Ovary (tissue), 7 donors: ENCODE measurements at regions not wholly inside any gene's neighbourhood (a gene's known extent, or its start where the extent isn't known, plus 50 kb on each side); places are given as distances from the start of the nearest gene placed in this dataset.

Experiments
- DNase-seq, 5 donors: peaks; one replicate each; pipeline ENCODE4 v3.0.0-alpha.2; 2019 to 2020
- H3K27ac ChIP-seq, 2 donors: fragments of 200-600 bp; one replicate each; pipeline versions ENCODE4 v1.5.1 to v1.8.0; 2019 to 2022
- H3K27me3 ChIP-seq: fragments of 200-600 bp; one replicate; pipeline ENCODE4 v1.8.0; 2022
- H3K36me3 ChIP-seq: fragments of 200-600 bp; sonication (generic); one replicate; pipeline ENCODE4 v1.5.1; 2019
- H3K4me1 ChIP-seq: one replicate; pipeline ENCODE4 v1.8.1; 2013; ENCODE audit warnings: mild to moderate bottlenecking, moderate library complexity; ENCODE audit not compliant: insufficient read depth
- H3K4me3 ChIP-seq: fragments of 200-600 bp; sonication (generic); one replicate; pipeline ENCODE4 v1.5.1; 2017
- H3K9me3 ChIP-seq, 2 donors: fragments of 200-600 bp in 1 of 2; sonication (generic) in 1 of 2; one replicate each; pipeline versions ENCODE4 v1.5.1 to v1.8.1; 2013 to 2019; ENCODE audit warnings: mild to moderate bottlenecking in 1 of 2, moderate library complexity in 1 of 2
- CTCF ChIP-seq, 3 donors: fragments of 450-650 bp in 2 of 3; fragments of 200-600 bp in 1 of 3; IDR thresholded peaks; one replicate each; pipeline versions ENCODE4 v1.5.1 to v1.8.0; 2016 to 2022; ENCODE audit warnings: antibody characterized with exemption in 3 of 3, mild to moderate bottlenecking in 1 of 3
- EP300 ChIP-seq: sonication (generic); formaldehyde crosslinking; IDR thresholded peaks from one replicate; pipeline ENCODE4 v1.6.1; 2017; ENCODE audit warnings: antibody characterized with exemption
- POLR2A ChIP-seq: fragments of 450-650 bp; IDR thresholded peaks from one replicate; pipeline ENCODE4 v1.6.1; 2017; ENCODE audit warnings: antibody characterized with exemption, mild to moderate bottlenecking, moderate library complexity
- WGBS, 3 donors: extraction: QIAGEN DNeasy Blood & Tissue Kit in 1 of 3; methylation state at CpG; one replicate each; pipeline versions ENCODE4 v1.1.5 to v1.1.7; 2013 to 2017; 5-methylcytosine and 5-hydroxymethylcytosine counted together
- intact Hi-C, 4 donors: fragments of 100-400 bp; cut with DNase I; formaldehyde crosslinking; loops; one replicate each; pipeline versions ENCODE4 v1.11.0 to v1.15.1; 2022 to 2023
- donor health status: DM: no; HTN: no; CAD: no; lungs with moderate emphysema.
- donor health status: DM: no; HTN: no; CAD: no.
- donor health status: Bipolar disorder and iron deficiency.
- donor health status: DM: no; HTN: no; CAD: no.
- donor health status: DM: yes; HTN: yes; CAD: no.

- no peak overlapping the region for H3K4me3 ChIP-seq
- TF ChIP-seq POLR2A (no peak), CTCF (IDR thresholded peaks at IDR 0.05) (no peak), EP300 (no peak)
- peaks cover 12% of the 10 kb centered on the region for H3K4me1 ChIP-seq
- peak in 2 of 5 donors; percentile 17 to 36 for DNase-seq
- intact Hi-C loops: loop anchor here in 2 of 4 donors (10.0 kb wide), 2 partner anchors 278 to 288 kb away; no protein-coding TSS in a partner anchor
- H3K27me3 ChIP-seq: no peaks in the 10 kb centered on the region
- H3K36me3 ChIP-seq: no peaks in the 10 kb centered on the region
- 91 to 92% (median 92%) methylated on average over 13 of the region's 13 CpGs for WGBS, 3 donors
- H3K9me3 ChIP-seq: no peaks in the 10 kb centered on the region
- H3K27ac ChIP-seq: no peak overlapping the region
Measured at GRCh38 chr9:129326061-129327005, 148.3 kb upstream of the IER5L start.

GRCh38 chr9:129324808-129325502 is 146.9 kb upstream of the IER5L start:
- intact Hi-C loops: loop anchor here (5.0 to 10.0 kb wide), 5 partner anchors 148 to 290 kb away; partner anchors contain the start of gene IER5L (in 1 of the 4)
- Histone ChIP-seq H3K9me3 (no peaks in the 10 kb centered on the region), H3K4me3 (no peak overlapping the region), H3K27me3 (no peaks in the 10 kb centered on the region), H3K36me3 (no peaks in the 10 kb centered on the region), H3K27ac (peak overlapping the region in 1 of 2 donors; percentile 88), H3K4me1 (peaks cover 19% of the 10 kb centered on the region)
- 80 to 87% (median 81%) methylated on average over 7 of the region's 7 CpGs for whole genome bisulfite sequencing, 3 donors
- no peak for TF ChIP-seq EP300
- no peak for TF ChIP-seq POLR2A
- TF ChIP-seq CTCF (IDR thresholded peaks at IDR 0.05): no peak
- DNase-seq: peak in 1 of 5 donors; percentile 35

- Histone ChIP-seq H3K27me3 (no peaks in the 10 kb centered on the region), H3K4me1 (peaks cover 24% of the 10 kb centered on the region), H3K27ac (peak overlapping the region in 1 of 2 donors; percentile 88), H3K4me3 (no peak overlapping the region), H3K9me3 (no peaks in the 10 kb centered on the region), H3K36me3 (no peaks in the 10 kb centered on the region)
- intact Hi-C loops: loop anchor here (5.0 to 10.0 kb wide), 5 partner anchors 147 to 291 kb away; partner anchors contain the start of gene IER5L (in 1 of the 4)
- TF ChIP-seq EP300 (no peak), CTCF (IDR thresholded peaks at IDR 0.05) (no peak), POLR2A (no peak)
- 53 to 64% (median 55%) methylated on average over 13 of the region's 13 CpGs for WGBS, 3 donors
- peak in 2 of 5 donors; percentile 20 to 49 for DNase-seq
Measured at GRCh38 chr9:129323999-129324553, 146.0 kb upstream of the IER5L start.

- no peak for TF ChIP-seq POLR2A
- Histone ChIP-seq H3K4me1 (peaks cover 19% of the 10 kb centered on the region), H3K36me3 (no peaks in the 10 kb centered on the region), H3K27me3 (no peaks in the 10 kb centered on the region), H3K27ac (peak overlapping the region; percentile 52 to 88), H3K4me3 (no peak overlapping the region), H3K9me3 (no peaks in the 10 kb centered on the region)
- intact Hi-C loops: loop anchor here (5.0 to 10.0 kb wide), 5 partner anchors 146 to 291 kb away; partner anchors contain the start of gene IER5L (in 1 of the 4)
- WGBS, 3 donors: 48 to 61% (median 52%) methylated on average over 6 of the region's 6 CpGs
- peak in 2 of 5 donors; percentile 30 to 32 for DNase-seq
Measured at GRCh38 chr9:129323376-129323998, 145.4 kb upstream of the IER5L start.
